Prostate gland (tissue), 2 donors: ENCODE measurements at regions not wholly inside any gene's neighbourhood (a gene's known extent, or its start where the extent isn't known, plus 50 kb on each side); places are given as distances from the start of the nearest gene placed in this dataset.
"Not testable (repeated sequence)": the region's sequence is repeated elsewhere in the genome, so short reads cannot be mapped to it uniquely, and the experiment has no call there.

Source experiments
- DNase-seq: peaks from one replicate; pipeline ENCODE4 v3.0.0-alpha.2; 2019; ENCODE audit warnings: low spot score
- H3K27ac ChIP-seq, 2 donors: fragments of 200-600 bp; sonication (generic); 2 replicates each; pipeline ENCODE4 v1.5.1; 2017 to 2019
- H3K27me3 ChIP-seq: fragments of 200-600 bp; sonication (generic); replicated peaks from 2 replicates; pipeline ENCODE4 v1.5.1; 2019; ENCODE audit not compliant: insufficient read depth
- H3K36me3 ChIP-seq, 2 donors: fragments of 200-600 bp; sonication (generic); 1 replicate in 1 of 2; 2 replicates in 1 of 2; pipeline versions ENCODE4 v1.5.1 to v1.8.1; 2017 to 2019
- H3K4me1 ChIP-seq: fragments of 200-600 bp; sonication (generic); replicated peaks from 2 replicates; pipeline ENCODE4 v1.5.1; 2019
- H3K4me3 ChIP-seq, 2 donors: fragments of 200-600 bp; sonication (generic); 2 replicates each; pipeline ENCODE4 v1.5.1; 2017 to 2019
- H3K9me3 ChIP-seq: fragments of 200-600 bp; sonication (generic); 2 replicates; pipeline ENCODE4 v1.5.1; 2017
- POLR2A ChIP-seq: fragments of 450-650 bp; IDR thresholded peaks from one replicate; pipeline ENCODE4 v1.6.1; 2016; ENCODE audit warnings: antibody characterized with exemption, mild to moderate bottlenecking
- POLR2AphosphoS5 ChIP-seq: sonication (generic); formaldehyde crosslinking; IDR thresholded peaks from one replicate; pipeline ENCODE4 v1.6.1; 2017; ENCODE audit warnings: antibody characterized with exemption
- WGBS: methylation state at CpG from one replicate; pipeline ENCODE4 v1.1.5; 2018; 5-methylcytosine and 5-hydroxymethylcytosine counted together
- intact Hi-C: fragments of 100-400 bp; cut with DNase I; formaldehyde crosslinking; loops from one replicate; pipeline ENCODE4 v1.14.2; 2022
- TF ChIP-seq, protein P1 (sequence below), 4 experiments: fragments of 200-600 bp in 2 of 4; fragments of 450-650 bp in 2 of 4; sonication (generic) in 2 of 4; IDR thresholded peaks; 1 replicate in 3 of 4; 2 replicates in 1 of 4; pipeline ENCODE4 v1.5.1; 2016 to 2019; ENCODE audit warnings: antibody characterized with exemption in 4 of 4, mild to moderate bottlenecking in 2 of 4, moderate library complexity in 2 of 4

DNA sequence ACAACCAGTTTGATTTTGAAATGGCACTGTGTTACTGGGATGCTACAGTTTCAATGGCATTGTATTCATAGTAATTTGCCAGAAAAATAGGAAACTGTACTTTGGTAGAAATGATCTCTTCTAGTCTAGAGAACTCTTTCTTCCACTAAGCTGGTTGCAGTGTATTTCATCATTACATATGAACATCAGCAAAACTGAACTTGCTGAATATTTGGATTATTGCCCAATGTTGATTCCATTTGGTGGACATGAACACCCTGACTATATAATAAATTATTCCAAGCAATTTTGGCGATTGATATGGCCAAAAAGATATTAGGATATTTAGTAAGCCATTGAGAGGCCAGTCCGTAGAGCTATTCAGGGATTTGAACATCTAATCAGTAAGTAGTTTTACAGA is 191.8 kb upstream of the CXorf66 start:
- intact Hi-C loops, result no loop called here
- no peak overlapping the region for H3K4me3 ChIP-seq
- no peak overlapping the region for H3K27ac ChIP-seq
- WGBS, result 82% methylated on average over 2 of the region's 2 CpGs
- H3K9me3 ChIP-seq, result no peaks in the 10 kb centered on the region
- no peaks in the 10 kb centered on the region for H3K4me1 ChIP-seq
- no peak for DNase-seq
- no peaks in the 10 kb centered on the region for H3K36me3 ChIP-seq
- TF ChIP-seq POLR2AphosphoS5, result no peak
- TF ChIP-seq, protein P1, sequence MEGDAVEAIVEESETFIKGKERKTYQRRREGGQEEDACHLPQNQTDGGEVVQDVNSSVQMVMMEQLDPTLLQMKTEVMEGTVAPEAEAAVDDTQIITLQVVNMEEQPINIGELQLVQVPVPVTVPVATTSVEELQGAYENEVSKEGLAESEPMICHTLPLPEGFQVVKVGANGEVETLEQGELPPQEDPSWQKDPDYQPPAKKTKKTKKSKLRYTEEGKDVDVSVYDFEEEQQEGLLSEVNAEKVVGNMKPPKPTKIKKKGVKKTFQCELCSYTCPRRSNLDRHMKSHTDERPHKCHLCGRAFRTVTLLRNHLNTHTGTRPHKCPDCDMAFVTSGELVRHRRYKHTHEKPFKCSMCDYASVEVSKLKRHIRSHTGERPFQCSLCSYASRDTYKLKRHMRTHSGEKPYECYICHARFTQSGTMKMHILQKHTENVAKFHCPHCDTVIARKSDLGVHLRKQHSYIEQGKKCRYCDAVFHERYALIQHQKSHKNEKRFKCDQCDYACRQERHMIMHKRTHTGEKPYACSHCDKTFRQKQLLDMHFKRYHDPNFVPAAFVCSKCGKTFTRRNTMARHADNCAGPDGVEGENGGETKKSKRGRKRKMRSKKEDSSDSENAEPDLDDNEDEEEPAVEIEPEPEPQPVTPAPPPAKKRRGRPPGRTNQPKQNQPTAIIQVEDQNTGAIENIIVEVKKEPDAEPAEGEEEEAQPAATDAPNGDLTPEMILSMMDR (IDR thresholded peaks at IDR 0.05), result no peak
- TF ChIP-seq POLR2A, result no peak
- no peaks in the 10 kb centered on the region for H3K27me3 ChIP-seq

DNA sequence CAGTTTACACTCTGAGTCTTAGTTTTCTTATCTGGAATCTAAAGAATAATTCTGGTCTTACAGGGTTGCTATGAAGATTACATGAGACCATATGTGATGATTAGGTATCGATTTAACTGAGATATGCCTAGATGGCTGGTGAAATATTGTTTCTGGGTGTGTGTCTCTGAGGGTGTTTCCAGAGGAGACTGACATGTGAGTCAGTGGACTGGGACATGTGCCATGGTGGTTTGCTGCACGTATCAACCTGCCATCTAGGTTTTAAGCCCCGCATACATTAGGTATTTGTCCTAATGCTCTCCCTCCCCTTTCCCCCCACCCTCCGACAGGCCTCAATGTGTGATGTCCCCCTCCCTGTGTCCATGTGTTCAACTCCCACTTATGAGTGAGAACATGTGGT is 186.0 kb upstream of the CXorf66 start:
- H3K9me3 ChIP-seq, result no peaks in the 10 kb centered on the region
- TF ChIP-seq, protein P1 (IDR thresholded peaks at IDR 0.05), result no peak
- TF ChIP-seq POLR2AphosphoS5 (no peak), POLR2A (no peak)
- DNase-seq, result no peak
- no peaks in the 10 kb centered on the region for H3K4me1 ChIP-seq
- WGBS, result 62% methylated on average over 4 of the region's 4 CpGs
- no peaks in the 10 kb centered on the region for H3K27me3 ChIP-seq
- no peak overlapping the region for H3K27ac ChIP-seq
- no peak overlapping the region for H3K4me3 ChIP-seq
- no peaks in the 10 kb centered on the region for H3K36me3 ChIP-seq
- intact Hi-C loops, result no loop called here

DNA sequence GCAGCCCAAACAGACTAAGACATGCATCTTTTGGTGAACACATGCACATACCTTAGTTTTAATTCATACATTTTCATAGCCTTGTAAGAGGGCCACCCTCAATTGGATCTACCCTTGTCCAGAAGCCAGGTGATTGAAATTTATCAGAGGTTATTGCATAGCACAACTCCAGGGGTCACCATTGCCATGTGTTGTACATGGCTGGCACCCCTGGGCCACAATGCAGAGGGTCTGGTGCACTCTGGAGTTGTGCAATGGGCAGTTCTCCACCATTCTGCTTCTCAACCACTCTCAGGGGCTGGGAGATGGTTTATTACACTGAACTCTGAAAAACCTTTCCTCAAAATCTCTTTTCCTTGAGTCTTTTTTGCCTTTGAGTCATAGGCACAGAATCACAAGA is 184.4 kb upstream of the CXorf66 start:
- no peaks in the 10 kb centered on the region for H3K27me3 ChIP-seq
- H3K4me3 ChIP-seq, result no peak overlapping the region
- intact Hi-C loops, result no loop called here
- no peak overlapping the region for H3K27ac ChIP-seq
- H3K36me3 ChIP-seq, result no peaks in the 10 kb centered on the region
- no peak for TF ChIP-seq POLR2AphosphoS5
- TF ChIP-seq POLR2A, result no peak
- TF ChIP-seq, protein P1 (IDR thresholded peaks at IDR 0.05), result no peak
- no peaks in the 10 kb centered on the region for H3K4me1 ChIP-seq
- no peak for DNase-seq
- no peaks in the 10 kb centered on the region for H3K9me3 ChIP-seq

DNA sequence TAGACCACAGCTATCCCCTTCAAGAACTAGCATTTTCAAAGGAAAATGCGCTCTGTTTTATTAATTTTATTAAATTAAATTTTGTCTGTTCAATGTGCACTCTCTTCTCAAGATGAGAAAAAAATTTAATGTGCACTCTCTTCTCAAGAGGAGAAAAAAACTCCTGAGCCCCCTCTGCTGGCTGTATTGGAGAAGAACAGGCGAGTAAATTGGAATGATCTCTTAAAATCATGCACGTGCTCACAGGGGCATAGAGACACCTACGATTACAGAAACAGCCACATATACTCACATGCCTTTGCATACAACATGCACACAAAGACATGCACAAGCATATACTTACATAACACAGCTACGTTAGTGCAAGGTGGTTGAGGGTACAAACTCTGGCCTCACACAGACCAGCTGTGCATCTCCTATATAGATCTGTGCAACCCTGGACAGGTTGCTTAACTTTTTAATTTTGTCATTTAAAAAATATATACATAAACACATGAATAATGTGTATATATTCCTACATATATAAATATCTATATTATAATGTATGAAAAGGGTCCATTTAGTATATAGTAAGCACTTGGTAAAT is 176.2 kb upstream of the CXorf66 start:
- Histone ChIP-seq H3K4me3 (no peak overlapping the region), H3K4me1 (no peaks in the 10 kb centered on the region), H3K27ac (no peak overlapping the region), H3K36me3 (no peaks in the 10 kb centered on the region), H3K9me3 (no peaks in the 10 kb centered on the region), H3K27me3 (no peaks in the 10 kb centered on the region)
- WGBS, result 6% methylated on average over 5 of the region's 5 CpGs
- peak; percentile 4 for DNase-seq
- intact Hi-C loops, result no loop called here
- TF ChIP-seq POLR2AphosphoS5 (no peak), POLR2A (no peak)
- TF ChIP-seq, protein P1 (IDR thresholded peaks at IDR 0.05), result peak in 3 of 4 experiments; percentile 31 to 36 (median 35)

DNA sequence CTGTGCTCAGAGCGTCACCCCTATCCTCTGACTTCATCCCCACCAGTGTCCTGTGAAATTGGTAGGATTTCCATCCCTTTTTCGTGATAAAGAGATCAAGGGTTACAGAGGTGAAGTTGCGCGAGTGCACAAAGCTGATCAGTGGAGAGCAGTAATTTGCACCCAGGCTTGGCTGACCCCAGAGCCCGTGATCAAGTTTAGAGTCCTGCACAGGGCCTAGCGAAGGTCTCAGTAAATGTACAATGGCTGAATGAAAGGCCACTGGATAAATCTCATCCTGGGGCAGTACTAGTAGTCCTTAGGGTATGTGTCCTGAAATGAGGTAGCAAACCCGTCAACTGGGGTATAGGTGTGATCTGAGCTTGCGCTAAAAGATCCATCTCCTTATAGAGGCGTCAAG is 173.2 kb upstream of the CXorf66 start:
- H3K4me3 ChIP-seq, H3K36me3 ChIP-seq, H3K4me1 ChIP-seq, H3K27ac ChIP-seq, DNase-seq, intact Hi-C loops, H3K9me3 ChIP-seq, H3K27me3 ChIP-seq: not testable (repeated sequence)
- WGBS, result 94% methylated on average over 9 of the region's 9 CpGs

DNA sequence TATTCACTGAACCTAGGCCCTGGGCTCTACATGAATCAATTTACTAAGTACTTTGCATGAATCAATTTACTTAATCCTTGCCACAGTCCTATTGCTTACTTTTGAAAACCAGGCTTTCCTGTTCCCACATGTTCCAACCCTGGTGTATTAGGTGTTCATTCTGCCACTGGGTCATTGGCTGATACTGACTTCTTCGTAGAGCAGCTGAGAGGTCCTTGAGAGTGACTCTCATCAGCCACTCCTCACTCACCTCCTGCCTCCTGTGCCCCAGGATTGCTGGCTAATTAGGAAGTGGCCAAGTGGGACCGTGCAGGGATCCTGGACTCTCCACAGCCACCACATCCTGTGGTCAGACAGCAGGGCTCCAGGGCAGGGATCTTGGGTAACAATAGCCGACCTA is 172.7 kb upstream of the CXorf66 start:
- H3K36me3 ChIP-seq, H3K27me3 ChIP-seq, H3K4me1 ChIP-seq, H3K9me3 ChIP-seq, intact Hi-C loops, H3K27ac ChIP-seq, DNase-seq, H3K4me3 ChIP-seq: not testable (repeated sequence)
- WGBS, result 100% methylated on average over 1 of the region's 3 CpGs
